Transverse colon (tissue), 4 donors: ENCODE measurements at regions not wholly inside any gene's neighbourhood (a gene's known extent, or its start where the extent isn't known, plus 50 kb on each side); places are given as distances from the start of the nearest gene placed in this dataset.

ENCODE experiments used
- DNase-seq: peaks from one replicate; pipeline ENCODE4 v3.0.0-alpha.2; 2019
- H3K27ac ChIP-seq, 4 donors: fragments of 200-600 bp; sonication (generic); 2 replicates each; pipeline ENCODE4 v1.5.1; 2016 to 2018; ENCODE audit warnings: inconsistent platforms in 4 of 4
- H3K27me3 ChIP-seq: fragments of 200-600 bp; sonication (generic); 2 replicates; pipeline ENCODE4 v1.5.1; 2017; ENCODE audit warnings: inconsistent platforms
- H3K36me3 ChIP-seq, 4 donors: fragments of 200-600 bp; sonication (generic); 2 replicates each; pipeline ENCODE4 v1.5.1; 2017 to 2019; ENCODE audit warnings: inconsistent platforms in 4 of 4
- H3K4me1 ChIP-seq, 4 donors: fragments of 200-600 bp; sonication (generic); 2 replicates each; pipeline ENCODE4 v1.5.1; 2017 to 2020; ENCODE audit warnings: inconsistent platforms in 4 of 4
- H3K4me3 ChIP-seq, 4 donors: fragments of 200-600 bp; sonication (generic); 1 replicate in 1 of 4; 2 replicates in 3 of 4; pipeline versions ENCODE4 v1.5.1 to v1.6.1; 2017 to 2019; ENCODE audit warnings: inconsistent platforms in 4 of 4
- H3K9me3 ChIP-seq, 2 donors: fragments of 200-600 bp; sonication (generic); 2 replicates each; pipeline ENCODE4 v1.5.1; 2017 to 2019; ENCODE audit warnings: inconsistent platforms in 2 of 2
- CTCF ChIP-seq, 5 experiments: fragments of 200-600 bp in 3 of 5; fragments of 450-650 bp in 2 of 5; sonication (generic) in 3 of 5; IDR thresholded peaks; 1 replicate in 2 of 5; 2 replicates in 3 of 5; pipeline ENCODE4 v1.5.1; 2016 to 2017; ENCODE audit warnings: antibody characterized with exemption in 5 of 5, inconsistent platforms in 3 of 5, mild to moderate bottlenecking in 2 of 5, moderate library complexity in 1 of 5
- EP300 ChIP-seq: sonication (generic); formaldehyde crosslinking; IDR thresholded peaks from one replicate; pipeline ENCODE4 v1.6.1; 2017; ENCODE audit warnings: antibody characterized with exemption, low read depth
- POLR2A ChIP-seq: fragments of 450-650 bp; IDR thresholded peaks from one replicate; pipeline ENCODE4 v1.6.1; 2016; ENCODE audit warnings: antibody characterized with exemption, mild to moderate bottlenecking, moderate library complexity
- POLR2AphosphoS5 ChIP-seq, 3 donors: sonication (generic); formaldehyde crosslinking; IDR thresholded peaks; one replicate each; pipeline ENCODE4 v1.6.1; 2016; ENCODE audit warnings: antibody characterized with exemption in 3 of 3
- WGBS, 2 donors: methylation state at CpG; one replicate each; pipeline ENCODE4 v1.1.5; 2018; ENCODE audit warnings: low coverage in 1 of 2; 5-methylcytosine and 5-hydroxymethylcytosine counted together
- in situ Hi-C, 4 donors: fragments of 200-750 bp; cut with MboI; loops; one replicate each; pipeline versions ENCODE4 v1.15.0 to v1.15.1; 2017; ENCODE audit warnings: low sequenced_read_pairs in 3 of 4, low pct_ligation_motif_present in 1 of 4, low pct_unique_long_range_greater_than_20kb in 1 of 4
- intact Hi-C: fragments of 100-400 bp; cut with DNase I; formaldehyde crosslinking; loops from one replicate; pipeline ENCODE4 v1.15.1; 2023; ENCODE audit warnings: low total_unique reads

DNA sequence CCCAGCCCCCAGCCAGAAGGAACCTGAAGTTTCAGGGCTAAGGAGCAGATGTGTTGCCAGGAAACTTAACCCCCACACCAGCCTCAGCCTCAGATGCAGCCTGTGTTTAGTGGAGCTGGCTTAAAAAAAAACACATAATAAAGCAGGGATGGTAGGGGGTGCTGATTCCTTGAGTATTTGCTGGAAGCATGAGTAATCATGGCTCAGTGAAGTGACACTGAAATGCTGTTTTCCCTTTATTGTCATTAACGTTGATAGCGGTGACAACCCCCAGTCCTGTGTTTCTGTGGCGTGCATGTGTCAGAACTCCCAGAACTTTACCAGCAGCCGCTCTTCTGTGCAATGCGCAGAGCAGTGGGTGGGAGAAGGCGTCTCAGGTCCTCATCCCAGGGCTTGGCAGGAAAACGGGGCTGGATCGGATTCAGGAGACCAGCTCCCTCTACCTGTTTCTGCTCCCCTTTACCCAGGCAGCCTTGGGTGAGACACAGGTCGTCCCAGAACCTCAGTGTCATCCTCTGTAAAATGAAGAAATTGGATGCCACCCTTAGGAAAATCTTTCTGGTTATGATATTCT, 1282.1 kb downstream of the TBC1D22A start:
- 60% methylated on average over 9 of the region's 9 CpGs; no CpG with 5 or more reads in 1 of the 2 donors for WGBS, 2 donors
- DNase-seq, result no peak
- TF ChIP-seq POLR2AphosphoS5 (IDR thresholded peaks at IDR 0.05) (no peak), CTCF (IDR thresholded peaks at IDR 0.05) (no peak), EP300 (no peak), POLR2A (no peak)
- intact Hi-C loops, result no loop called here
- Histone ChIP-seq H3K4me1 (no peaks in the 10 kb centered on the region), H3K36me3 (no peaks in the 10 kb centered on the region), H3K27ac (no peak overlapping the region), H3K9me3 (no peaks in the 10 kb centered on the region), H3K27me3 (peaks cover 4% of the 10 kb centered on the region), H3K4me3 (no peak overlapping the region)
- in situ Hi-C loops, result no loop called here

DNA sequence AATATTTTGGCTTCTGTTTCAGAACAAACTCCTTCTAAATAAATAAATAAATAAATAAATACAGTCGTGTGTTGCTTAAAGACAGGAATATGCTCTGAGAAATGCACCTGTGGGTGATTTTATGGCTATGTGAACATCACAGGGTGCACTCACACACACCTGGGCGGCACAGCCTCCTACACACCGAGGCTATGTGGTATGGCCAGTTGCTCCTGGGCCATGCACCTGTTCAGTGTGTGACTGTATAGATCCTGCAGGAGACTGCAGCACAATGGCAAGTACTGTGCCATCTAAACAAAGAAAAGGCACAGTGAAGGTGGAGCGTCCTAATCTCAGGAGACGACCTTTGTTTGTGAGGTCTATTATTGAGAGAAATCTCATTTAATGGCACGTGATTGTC, 1281.1 kb downstream of the TBC1D22A start:
- no peak for TF ChIP-seq EP300
- TF ChIP-seq POLR2AphosphoS5 (IDR thresholded peaks at IDR 0.05), result no peak
- no peak for TF ChIP-seq POLR2A
- TF ChIP-seq CTCF (IDR thresholded peaks at IDR 0.05), result no peak
- in situ Hi-C loops, result no loop called here
- intact Hi-C loops, result no loop called here
- Histone ChIP-seq H3K27me3 (peaks cover 4% of the 10 kb centered on the region), H3K9me3 (no peaks in the 10 kb centered on the region), H3K36me3 (no peaks in the 10 kb centered on the region), H3K4me3 (no peak overlapping the region), H3K4me1 (no peaks in the 10 kb centered on the region), H3K27ac (no peak overlapping the region)
- DNase-seq, result no peak
- 71 to 80% methylated on average over 4 to 6 of the region's 6 CpGs for WGBS, 2 donors

DNA sequence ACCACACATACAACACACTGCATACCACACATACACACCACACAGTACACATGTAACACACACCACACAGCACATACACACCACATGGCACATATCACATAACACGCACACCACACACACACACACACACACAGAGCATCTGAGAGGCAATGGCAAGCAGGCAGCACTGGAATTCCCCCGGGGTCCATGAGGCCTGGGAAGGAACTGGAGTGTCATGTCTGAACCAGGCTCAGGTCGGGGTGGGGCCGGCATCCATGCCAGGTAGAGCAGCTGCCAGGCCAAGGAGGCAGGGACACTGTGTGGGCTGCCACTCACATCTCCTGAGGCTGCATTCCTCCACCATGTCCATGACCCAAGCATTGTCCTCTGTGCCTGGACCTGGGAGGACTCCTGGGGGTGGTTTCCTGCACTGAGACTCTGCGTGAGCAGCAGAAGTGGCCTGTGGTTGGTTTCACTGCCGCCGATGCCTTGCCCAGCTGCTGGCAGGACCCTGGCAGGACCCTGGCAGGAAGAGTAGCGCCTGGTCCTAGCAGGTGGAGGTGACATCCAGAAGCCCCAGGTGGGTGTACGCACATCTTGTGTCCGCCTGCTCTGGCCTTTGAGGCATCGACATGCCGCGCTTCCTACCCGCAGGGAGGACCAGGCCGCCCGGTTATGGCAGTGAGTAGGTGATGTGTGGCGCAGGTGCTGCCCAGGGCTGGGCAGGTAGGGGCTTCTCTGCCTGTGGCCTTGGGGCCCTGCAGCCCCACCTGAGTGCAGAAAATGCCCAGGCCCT, 1280.4 kb downstream of the TBC1D22A start:
- Histone ChIP-seq H3K9me3 (no peaks in the 10 kb centered on the region), H3K4me1 (no peaks in the 10 kb centered on the region), H3K36me3 (no peaks in the 10 kb centered on the region), H3K27ac (no peak overlapping the region), H3K4me3 (no peak overlapping the region), H3K27me3 (peaks cover 4% of the 10 kb centered on the region)
- in situ Hi-C loops, result no loop called here
- 20 to 84% methylated on average over 1 to 17 of the region's 17 CpGs for WGBS, 2 donors
- DNase-seq, result no peak
- intact Hi-C loops, result no loop called here
- TF ChIP-seq POLR2A (no peak), EP300 (no peak), POLR2AphosphoS5 (IDR thresholded peaks at IDR 0.05) (no peak), CTCF (IDR thresholded peaks at IDR 0.05) (no peak)

DNA sequence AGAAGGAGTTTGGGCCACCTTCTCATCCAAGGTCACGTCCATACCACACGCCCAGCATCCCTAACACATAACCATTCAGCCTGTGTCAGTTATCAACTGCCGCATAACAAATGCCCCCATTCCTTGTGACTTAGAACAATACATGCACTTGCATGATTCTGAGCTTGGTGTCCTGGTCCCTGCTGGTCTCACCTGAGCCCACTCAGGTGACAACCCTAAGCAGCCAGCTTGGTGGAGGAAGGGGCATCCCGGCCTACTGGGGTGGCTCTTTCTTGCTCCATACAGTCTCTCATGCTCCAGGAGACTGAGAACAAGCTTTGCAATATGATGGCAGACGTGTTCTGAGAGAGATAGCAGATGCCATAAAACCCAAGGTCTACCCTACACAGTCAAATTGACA, 1276.9 kb downstream of the TBC1D22A start:
- Histone ChIP-seq H3K4me1 (no peaks in the 10 kb centered on the region), H3K36me3 (no peaks in the 10 kb centered on the region), H3K27ac (no peak overlapping the region), H3K4me3 (no peak overlapping the region), H3K9me3 (no peaks in the 10 kb centered on the region), H3K27me3 (peaks cover 10% of the 10 kb centered on the region)
- no peak for DNase-seq
- WGBS, 2 donors, result 85 to 94% methylated on average over 2 to 5 of the region's 5 CpGs
- in situ Hi-C loops, result no loop called here
- TF ChIP-seq CTCF (IDR thresholded peaks at IDR 0.05) (no peak), EP300 (no peak), POLR2AphosphoS5 (IDR thresholded peaks at IDR 0.05) (no peak), POLR2A (no peak)
- intact Hi-C loops, result no loop called here
